Gastroesophageal sphincter (tissue), 3 donors: ENCODE measurements at regions not wholly inside any gene's neighbourhood (a gene's known extent, or its start where the extent isn't known, plus 50 kb on each side); places are given as distances from the start of the nearest gene placed in this dataset.

Experiments used
- CTCF ChIP-seq, 4 experiments: fragments of 200-600 bp in 2 of 4; fragments of 450-650 bp in 2 of 4; sonication (generic) in 1 of 4; IDR thresholded peaks; one replicate each; pipeline ENCODE4 v1.5.1; 2017 to 2019; ENCODE audit warnings: antibody characterized with exemption in 4 of 4, mild to moderate bottlenecking in 2 of 4, moderate library complexity in 2 of 4
- EP300 ChIP-seq: sonication (generic); formaldehyde crosslinking; IDR thresholded peaks from one replicate; pipeline ENCODE4 v1.6.1; 2017; ENCODE audit warnings: antibody characterized with exemption, mild to moderate bottlenecking
- POLR2AphosphoS5 ChIP-seq: sonication (generic); formaldehyde crosslinking; IDR thresholded peaks from one replicate; pipeline ENCODE4 v1.6.1; 2017; ENCODE audit warnings: antibody characterized with exemption

- no peak for TF ChIP-seq CTCF (IDR thresholded peaks at IDR 0.05)
- TF ChIP-seq EP300: no peak
- no peak for TF ChIP-seq POLR2AphosphoS5
These were observed 262.2 kb upstream of the KLHL29 start for GRCh38 chr2:23122681-23123215.
